H1 (cell line): ENCODE measurements at regions not wholly inside any gene's neighbourhood (a gene's known extent, or its start where the extent isn't known, plus 50 kb on each side); places are given as distances from the start of the nearest gene placed in this dataset.

ENCODE experiments used
- BCL11A ChIP-seq, 2 experiments: IDR thresholded peaks; one replicate each; pipeline ENCODE4 v1.6.1; 2011; ENCODE audit warnings: low read depth in 2 of 2, low read length in 2 of 2, mild to moderate bottlenecking in 2 of 2
- CBX8 ChIP-seq: fragments of 300-800, 300-1000 bp; sonication (generic); IDR thresholded peaks from 2 replicates; pipeline ENCODE4 v1.7.1; 2016; ENCODE audit warnings: low read depth, low read length, borderline replicate concordance
- CTBP2 ChIP-seq: IDR thresholded peaks from 2 replicates; pipeline ENCODE4 v1.7.0; 2011; ENCODE audit warnings: borderline replicate concordance, mild to moderate bottlenecking, moderate library complexity, mixed read lengths, low read length; ENCODE audit not compliant: insufficient read depth, insufficient read length
- EP300 ChIP-seq, 2 experiments: IDR thresholded peaks; 1 replicate in 1 of 2; 2 replicates in 1 of 2; pipeline ENCODE4 v1.6.1; 2011 to 2012; ENCODE audit warnings: low read depth in 2 of 2, low read length in 2 of 2, mild to moderate bottlenecking in 2 of 2, borderline replicate concordance in 1 of 2, inconsistent platforms in 1 of 2, moderate library complexity in 1 of 2
- SIX5 ChIP-seq: IDR thresholded peaks from 2 replicates; pipeline ENCODE4 v1.6.1; 2011; ENCODE audit warnings: mild to moderate bottlenecking, low read depth, low read length
- SRF ChIP-seq: IDR thresholded peaks from 2 replicates; pipeline ENCODE4 v1.6.1; 2011; ENCODE audit warnings: mild to moderate bottlenecking, low read depth, low read length, moderate library complexity
- ZNF274 ChIP-seq: IDR thresholded peaks from 2 replicates; pipeline ENCODE4 v1.7.0; 2012; ENCODE audit warnings: low read length, borderline replicate concordance; ENCODE audit errors: extremely low read depth

GRCh38 chr14:36238666-36239363 lies 62.3 kb upstream of the PTCSC3 start (continued):
- TF ChIP-seq EP300 (IDR thresholded peaks at IDR 0.05; ENCODE audit: borderline replicate concordance in 1 of 2, low read depth in 2 of 2, low read length in 2 of 2) (no peak), CBX8 (no peak), CTBP2 (no peak), BCL11A (IDR thresholded peaks at IDR 0.05; ENCODE audit: low read depth in 2 of 2, low read length in 2 of 2) (no peak), SIX5 (no peak), ZNF274 (no peak), SRF (no peak)
